ENCODE measurements at regions not wholly inside any gene's neighbourhood (a gene's known extent, or its start where the extent isn't known, plus 50 kb on each side); places are given as distances from the start of the nearest gene placed in this dataset.

DNA sequence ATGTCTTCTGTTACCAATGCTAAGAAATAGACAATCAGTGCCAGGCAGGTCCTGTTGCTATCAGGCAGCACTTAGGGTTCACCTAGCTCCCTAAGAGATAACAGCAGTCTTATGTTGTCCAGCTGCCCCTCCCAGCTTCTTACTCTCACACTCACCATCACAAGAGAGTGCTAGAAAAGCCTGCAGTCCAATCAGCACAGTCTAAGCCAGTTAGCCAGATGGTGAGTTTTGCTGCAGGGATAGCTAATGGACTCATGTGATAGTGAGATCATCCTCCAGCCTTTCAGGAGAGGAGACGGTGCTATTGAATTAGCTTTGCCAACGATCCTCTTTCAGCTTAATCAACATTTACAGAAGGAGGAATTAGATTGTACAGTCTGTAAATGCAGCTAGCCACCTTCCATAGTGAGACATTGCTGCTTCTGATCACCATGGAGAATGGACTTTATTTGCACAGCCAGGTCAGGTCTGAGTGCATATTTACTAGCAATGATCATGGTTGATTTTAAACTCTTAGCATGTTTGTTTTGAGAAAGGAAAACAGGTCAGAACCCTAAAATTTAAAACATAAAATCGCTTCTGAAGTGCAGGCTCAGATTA, 438.3 kb downstream of the CENPC start:
- no peak for DNase-seq

DNA sequence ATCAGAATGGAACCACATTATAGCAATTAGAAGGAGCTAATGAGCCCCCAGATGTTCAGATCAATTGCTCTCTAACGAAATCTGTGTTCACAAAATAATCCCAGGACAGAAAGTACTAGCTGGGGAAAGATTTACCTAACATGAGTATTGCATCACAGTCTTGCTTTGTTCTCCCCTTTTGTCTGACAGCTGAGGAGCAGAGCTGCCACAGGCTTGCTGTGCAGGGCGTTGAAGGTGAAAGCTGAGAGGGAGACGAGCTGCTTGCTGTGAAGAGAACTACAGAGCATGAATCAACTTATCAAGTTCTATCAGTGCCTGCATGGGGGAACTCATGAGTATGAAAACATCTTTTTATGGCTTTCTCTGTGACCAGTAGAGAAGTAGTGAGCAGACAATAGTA, 441.2 kb downstream of the CENPC start:
- DNase-seq = no peak

DNA sequence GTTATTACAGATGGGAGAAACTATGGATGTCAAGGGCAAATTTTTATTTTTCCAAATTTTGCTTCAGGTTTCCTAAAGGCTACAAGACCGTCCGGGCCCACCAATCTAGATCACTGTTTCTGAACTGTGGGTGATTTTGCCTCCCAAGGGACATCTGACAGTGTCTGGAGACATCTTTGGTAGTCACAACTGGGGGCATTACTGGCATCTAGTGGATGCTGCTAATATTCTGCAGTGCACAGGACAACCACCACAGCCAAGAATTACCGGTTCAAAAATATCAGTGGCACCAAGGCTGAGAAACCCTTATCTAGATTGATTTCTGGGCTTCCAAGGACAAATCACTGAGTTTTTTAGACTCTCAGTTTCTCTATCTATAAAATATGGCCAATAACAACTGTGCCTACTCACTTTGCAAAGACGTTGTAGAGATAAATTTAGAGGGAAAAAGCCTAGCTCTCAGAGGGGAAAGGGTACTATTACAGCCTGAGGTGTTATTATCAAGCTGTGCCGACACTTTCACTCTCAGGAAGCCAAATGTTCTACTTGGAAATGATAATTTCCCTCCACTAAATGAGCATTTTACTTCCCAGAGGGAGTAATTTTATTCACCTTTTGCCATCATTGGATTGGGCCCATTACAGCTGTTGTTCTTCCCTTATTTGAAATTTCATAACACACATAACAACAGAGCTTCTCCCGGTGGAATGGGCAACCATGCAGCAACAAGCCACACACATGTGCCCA, 442.1 kb downstream of the CENPC start:
- no peak for DNase-seq

DNA sequence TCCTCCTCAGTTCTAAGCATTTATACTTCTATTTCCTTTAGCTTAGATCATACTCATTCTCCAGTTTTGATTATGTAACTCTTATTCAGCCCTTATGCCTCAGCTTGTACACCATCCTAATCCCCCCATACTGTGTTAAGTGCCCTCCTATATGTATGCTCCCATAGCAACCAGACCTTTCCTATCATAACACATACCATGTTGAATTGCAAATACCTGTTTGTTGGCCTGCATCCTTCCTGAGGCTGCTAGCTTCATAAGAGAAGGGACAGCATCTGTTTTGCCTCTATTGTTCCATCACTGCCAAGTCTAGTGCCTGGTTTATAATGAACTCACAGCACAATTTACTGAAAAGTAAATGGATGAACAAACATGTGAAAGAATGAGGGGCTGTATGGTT, 443.7 kb downstream of the CENPC start:
- no peak for DNase-seq

DNA sequence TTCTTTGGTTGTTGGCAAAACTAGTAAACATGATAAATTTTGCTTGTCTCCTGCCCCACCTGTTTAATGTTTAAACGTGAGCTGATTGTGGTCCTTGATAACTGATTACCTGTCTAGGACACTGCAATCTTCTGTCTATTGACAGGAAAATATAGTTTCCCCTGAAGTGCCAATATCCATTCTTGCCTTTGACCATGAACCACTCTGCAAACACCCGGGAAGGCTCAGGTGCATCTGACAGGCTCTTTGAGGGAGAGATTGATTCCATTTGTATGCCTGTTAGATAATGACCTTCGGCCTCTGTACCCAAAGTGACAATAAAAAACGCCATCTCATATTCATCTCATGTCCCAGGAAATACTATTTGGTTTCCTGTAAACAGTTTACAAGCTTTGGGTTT, 453.0 kb downstream of the CENPC start:
- DNase-seq = no peak

DNA sequence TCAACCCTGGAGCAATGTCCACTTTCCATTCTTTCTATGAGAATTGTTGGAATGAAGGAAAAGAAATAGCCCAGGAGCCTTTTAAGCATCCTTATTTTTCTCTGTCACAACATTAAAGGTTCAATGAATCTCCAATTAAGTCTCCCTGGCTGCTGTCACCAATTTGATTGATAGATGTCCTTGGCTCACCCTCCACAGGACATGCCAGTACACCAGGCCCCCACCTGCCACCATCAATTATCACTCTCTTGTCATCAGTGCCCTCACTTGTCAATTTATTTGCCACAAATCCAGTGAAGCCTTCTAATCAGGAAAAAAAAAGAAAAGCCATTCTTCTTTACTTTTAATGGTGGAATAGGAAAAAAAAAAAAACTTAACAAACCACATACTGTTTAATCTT, 453.6 kb downstream of the CENPC start:
- no peak for DNase-seq

DNA sequence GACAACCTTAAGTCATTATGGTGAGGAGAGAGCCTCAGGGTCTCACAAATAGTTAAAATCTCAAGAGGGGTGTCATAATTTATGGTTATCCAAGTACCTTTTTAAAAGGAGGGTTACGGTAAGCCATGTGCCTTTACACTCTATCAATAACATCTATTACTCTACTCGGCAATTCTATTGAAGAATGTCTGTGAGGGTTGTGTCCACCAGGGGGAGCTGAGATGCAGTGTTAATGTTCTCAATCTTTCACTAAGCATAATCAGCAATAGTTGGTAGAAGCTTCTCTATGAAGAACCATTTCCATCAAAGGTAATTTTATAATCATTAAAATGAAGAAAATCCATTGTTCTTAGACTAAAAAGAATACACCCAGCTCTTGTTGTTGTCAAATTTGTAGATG, 457.4 kb downstream of the CENPC start:
- DNase-seq = peak; percentile 37 to 81

DNA sequence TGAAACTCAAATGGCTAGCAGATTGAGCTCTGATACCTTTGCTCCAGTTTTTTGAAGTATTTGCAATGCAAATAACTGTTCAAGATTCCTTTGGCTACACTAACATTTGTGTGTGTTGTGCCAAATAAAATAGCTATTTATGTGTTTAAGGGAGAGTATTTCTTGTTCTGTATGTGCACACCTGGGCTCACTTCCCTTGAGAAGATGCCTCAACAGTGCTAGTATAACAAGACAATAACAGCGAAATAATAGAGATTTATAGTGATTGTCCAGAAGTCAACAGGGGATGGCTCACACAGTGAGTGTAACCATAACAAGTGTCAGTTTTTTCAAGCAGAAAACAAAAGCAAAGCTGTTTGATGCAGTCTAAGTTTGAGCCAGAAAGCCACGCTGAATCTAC, 460.5 kb downstream of the CENPC start:
- no peak for DNase-seq

DNA sequence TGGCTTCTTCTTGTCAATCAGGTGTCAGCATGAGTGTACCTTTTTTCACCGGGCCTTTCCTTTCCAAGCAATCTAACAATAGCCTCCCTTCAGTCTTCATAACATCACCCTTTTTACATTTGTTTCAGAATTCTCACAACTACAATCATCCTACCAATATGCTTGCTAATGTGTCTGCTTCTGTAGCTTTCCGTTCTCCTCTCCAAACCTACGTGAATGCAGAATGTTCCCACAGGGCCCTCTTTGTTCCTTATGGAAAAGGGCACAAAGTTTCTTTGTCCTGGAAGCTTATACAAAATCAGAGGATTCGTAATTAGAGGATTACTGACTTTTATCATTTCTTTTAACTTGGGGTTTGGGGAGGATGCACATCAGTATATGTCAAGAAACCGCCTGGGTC, 461.8 kb downstream of the CENPC start:
- no peak for DNase-seq

DNA sequence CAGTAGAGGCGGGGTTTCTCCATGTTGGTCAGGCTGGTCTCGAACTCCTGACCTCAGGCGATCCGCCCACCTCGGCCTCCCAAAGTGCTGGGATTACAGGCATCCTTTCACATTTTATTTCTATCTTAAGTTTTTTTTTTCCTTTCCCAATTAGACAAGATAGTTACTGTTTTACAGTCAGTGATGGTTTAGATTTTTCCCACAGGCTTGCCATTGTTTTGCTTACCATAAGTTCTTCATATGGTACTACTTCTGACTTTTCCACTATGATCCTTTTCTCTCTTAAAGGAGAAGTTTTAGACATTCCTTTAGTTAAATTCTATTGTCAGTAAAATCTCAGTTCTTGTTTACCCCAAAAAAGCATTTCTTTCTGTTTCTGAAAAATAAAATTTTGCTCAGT, 462.6 kb downstream of the CENPC start:
- no peak for DNase-seq

DNA sequence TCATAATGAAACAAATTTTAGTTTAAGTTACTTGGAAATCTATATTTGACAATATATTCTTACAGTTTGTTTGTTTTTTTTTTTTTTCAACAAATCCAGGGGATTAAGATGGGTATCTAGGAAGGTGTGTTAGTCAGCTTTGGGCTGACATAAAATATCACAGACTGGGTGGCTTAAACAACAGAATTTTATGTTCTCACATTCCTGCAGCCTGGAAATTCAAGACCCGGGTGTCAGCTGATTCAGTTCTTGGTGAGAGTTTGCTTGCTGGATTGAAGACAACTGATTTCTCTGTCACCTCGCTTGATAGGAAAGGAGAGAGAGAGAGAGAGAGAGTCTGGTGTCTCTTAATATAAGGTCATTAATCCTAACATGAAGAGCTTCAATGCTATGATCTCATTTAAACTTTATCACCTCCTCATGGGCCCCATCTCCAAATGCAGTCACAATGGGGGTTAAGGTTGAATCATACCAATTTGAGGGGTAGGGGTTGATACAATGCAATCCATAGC, 465.2 kb downstream of the CENPC start:
- DNase-seq = no peak

DNA sequence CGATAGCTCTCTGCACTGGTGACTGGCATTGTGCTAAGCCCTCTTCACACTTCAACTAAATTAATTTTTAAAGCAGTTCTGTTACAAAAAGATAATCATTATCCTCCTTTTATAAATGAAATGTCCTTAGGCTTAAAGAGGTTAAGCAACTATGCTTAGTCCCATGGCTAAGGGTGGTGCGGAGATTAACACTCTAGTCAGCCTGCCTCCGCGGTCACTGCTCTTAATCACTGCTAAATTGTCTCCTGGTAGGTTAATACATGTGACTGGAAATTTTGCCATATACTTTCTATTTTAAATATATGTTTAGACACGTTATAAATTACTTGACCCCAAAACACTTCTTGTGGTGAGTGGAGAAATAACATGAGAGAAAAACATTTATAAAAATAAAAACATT, 473.7 kb downstream of the CENPC start:
- no peak for DNase-seq

DNA sequence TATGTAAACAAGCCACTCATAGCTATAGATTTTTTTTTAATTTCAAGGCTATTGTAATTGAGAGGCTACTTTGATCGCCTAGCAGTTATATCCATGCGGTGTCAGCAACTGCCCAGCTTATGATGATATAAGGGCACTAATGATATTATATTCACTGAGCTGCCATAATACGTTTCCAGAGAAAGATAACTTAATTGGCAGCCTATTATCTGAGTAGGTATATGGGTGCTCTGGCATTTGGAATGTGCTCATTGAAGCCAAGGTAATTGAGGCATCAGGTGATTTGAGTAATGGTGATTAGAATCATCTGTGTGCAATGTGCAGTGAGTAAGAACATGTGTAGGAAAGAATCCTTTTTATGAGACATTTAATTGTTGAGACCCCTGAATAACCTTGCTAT, 490.0 kb downstream of the CENPC start:
- no peak for DNase-seq

DNA sequence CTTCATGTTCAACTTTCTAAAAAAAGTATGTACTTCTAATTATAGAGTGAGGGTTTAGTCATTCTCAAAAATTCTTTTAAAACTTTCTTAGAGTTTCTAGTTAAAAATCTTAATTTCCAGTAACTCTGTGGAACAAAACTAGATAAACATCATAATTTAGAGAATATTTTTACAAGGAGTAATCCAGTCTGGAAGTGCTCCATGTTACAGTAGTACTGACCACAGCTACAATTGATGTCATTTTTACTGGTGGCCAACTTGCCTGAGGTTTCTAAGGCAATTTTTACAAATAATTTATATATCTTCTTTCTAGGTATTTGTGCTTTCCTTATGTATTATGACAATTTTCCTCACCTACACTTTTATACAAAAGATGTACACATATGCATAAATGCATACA, 490.4 kb downstream of the CENPC start:
- DNase-seq = no peak

DNA sequence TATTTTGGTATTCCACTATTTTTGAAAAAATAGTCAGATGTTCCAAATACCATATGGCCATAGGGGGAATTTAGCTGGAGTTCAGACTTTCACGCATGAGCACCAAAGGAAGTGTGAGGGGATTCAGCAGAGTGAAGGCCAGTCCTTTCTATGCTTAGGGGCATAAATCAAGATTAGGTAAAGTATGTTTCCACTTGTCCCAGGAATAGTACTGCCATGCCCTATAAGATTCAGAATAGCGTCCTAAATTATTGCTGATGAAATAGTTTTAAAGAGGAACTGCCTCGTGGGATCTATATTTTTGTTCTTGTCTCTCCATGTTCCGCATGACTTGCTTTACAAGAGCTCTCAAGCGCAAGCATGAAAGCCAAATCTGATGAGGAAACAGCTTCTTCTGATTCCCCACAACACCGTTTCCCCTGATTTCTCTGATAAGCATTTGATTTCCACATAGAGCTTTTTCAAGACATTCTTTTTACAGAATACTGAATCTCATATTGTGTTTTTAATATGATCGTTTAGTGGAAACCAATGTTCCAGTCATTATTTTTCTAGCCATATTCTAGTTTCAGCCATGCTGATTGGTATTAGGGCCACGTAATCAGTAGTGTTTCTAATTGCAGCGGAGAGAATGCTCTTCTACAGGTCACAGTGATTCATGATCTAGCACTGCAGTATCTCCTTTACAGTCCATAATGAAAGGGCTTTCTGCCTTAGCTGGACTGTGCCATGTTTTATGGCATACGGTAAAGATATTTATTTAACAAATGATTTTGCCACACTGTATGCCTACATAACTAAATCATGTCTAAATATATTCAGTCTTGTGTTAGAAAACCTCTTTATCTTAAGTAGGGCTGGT, 492.3 kb downstream of the CENPC start:
- no peak for DNase-seq

DNA sequence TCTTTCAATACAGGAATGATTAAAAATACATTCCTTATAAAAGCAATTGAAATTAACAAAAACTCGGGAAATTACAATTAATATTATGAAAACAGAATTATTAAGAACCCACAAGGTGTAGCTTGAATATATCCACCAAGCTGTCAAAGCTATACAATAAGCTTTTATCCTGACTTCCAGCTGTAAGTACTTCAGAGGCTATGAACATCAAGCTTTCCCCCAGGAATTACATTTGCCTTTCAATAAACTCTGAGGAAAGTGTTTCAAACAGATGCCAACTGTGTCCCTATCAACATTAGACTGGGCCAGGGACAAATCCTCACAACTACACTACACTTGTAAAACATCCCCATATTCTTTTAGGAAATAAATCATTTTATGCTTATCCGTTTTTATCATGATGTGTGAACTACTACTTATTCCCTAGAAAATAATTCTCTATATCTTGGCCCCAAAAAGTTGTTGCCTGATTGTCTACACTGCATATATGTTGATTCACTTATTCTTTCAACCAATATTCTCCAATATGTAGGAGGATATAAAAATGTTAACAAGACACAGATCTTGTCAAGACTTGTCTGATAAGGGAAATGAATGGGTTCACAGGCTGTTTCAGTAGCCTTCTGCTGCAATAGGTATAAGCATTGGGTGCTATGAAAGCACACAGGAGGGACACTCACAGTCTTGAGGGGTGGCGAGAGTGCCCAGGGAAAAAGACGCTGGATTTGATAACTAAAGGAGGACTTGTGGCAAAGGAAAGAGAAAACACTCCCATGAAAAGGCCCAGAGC, 494.1 kb downstream of the CENPC start:
- no peak for DNase-seq

DNA sequence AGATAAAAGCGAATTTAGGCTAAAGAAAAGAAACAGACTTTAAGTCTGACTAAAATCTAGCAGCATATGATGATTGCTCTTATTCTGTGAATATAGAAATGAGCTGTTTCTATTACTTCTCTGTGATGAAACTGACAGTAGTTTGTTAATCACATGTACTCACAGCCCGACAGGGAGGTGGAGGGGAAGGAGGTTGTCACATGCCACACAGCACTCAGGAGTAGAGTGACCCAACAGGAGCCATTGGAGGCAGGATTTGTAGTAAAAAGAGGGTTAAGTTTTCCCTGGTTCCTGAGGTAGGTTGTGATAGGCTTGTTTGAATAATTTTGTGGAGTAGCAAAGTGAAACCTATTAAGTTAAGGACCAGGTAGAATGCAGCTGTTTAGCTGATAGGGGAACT, 495.9 kb downstream of the CENPC start:
- no peak for DNase-seq

DNA sequence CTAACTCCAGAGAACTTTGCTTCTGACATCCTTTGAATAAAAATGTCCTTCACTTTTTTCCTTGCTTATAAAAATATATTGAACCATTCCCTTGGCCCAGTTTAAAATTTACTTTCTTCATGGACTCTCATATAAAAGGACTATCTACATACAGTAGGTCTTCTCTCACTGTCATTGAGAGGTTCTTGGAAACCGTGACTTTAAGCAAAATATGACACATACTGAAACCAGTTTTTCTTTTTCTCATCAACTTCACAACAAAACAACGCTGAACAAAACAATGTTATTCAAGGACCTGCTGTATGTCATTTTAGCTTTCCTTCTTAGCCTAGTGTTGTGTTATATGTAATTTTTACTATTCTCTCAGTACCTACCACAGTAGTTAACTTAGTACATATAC, 496.8 kb downstream of the CENPC start:
- no peak for DNase-seq

DNA sequence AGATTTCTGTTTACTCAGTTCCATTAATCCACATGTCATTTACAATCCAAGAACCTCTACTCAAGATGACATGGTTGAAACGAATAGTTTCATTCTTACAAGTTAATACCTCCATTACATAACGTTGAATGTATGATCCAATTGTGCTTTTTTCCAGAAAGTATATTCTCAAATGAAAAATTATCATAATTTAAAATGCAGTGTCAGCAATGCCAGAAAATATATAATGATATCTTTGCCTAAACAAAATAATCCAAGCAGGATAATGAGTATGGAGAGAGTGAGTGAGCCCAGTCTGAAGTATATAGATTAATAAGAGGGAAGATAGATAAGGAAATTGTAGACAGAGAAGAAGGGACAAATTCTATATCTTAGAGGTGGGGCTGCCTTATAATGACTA, 505.0 kb downstream of the CENPC start:
- no peak for DNase-seq

DNA sequence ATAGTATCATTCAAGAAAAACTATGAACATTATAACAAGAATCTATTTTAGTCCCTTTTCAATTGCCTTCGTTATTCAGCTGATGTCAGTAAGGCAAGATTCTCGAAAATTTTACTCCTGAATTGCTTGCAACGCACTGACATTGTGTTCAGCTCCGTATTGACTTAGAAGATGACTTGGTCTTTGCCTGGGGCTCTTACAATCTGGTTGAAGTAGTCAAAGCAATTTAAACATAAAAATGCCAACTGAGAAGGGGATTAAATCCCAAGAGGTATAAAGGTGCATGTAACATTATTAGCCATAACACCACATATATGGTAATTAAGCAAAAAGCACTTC, 507.1 kb downstream of the CENPC start:
- DNase-seq = no peak

DNA sequence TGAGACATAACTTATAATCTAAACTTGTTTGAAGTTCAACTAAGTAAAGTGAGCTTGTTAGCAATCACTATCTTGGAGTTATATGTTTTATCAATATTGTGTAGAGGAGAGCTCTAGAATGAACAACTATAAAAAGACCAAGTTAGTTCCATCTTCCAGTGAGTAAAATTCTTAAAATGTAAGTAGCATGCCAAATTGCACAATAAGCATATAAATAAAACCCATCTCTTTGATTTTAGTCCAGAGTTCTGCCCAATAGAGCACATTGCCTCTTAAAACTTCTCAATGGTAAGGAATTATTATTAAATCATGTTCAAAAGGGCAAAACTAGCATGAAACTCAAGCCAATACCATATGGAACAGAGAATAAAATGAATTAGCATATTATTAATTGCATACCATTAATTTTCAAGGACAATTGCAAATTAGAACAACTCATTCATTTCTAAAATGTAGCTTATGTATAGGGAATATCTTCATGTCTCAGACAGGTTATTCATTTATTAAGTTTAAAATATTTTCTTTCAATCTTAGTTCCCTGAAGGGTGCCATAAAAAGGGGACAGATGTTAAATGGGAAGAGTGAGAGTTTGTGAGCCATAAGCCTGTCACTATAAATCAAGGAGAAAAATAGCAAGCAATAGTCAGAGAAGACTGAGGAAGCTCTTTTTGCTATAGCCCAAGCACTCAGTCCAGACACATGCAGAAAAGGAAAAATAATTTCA, 507.6 kb downstream of the CENPC start:
- DNase-seq = no peak

DNA sequence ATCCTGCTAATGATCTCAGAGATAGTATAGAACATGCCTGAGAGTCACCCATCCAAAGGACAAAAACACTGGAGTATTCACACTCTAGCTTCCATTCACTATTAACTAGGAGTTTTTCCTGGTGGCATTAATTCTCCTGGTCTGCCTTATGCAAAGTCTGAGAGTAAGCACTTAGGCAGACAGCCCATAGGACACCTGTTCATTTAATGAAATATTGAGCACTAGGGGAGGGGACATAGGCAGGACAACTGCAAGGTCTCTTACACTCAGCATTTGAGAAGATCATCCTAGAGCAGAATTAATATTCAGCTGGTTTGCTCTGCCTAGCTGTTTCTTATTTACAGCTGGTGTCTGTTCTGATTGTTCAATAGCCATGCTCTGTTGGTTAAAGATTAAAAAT, 508.5 kb downstream of the CENPC start:
- DNase-seq = no peak

DNA sequence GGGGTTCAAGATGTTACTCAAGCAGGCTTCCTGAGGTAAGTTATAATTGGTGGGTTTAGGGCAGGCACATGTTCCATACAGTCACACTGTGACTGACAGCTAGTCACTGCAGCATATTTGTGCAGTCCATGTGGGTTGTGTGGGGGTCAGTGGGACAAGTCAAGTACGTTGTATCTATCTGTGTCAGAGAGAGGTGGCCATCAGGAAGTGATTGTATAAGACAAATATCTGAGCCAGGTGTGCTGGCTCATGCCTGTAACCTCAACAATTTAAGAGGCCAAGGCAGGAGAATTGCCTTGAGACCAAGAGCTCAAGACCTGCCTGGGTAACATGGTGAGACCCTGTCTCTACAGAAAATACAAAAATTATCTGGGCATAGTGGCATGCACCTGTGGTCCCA, 509.3 kb downstream of the CENPC start:
- DNase-seq = no peak
